ENCODE measurements at regions not wholly inside any gene's neighbourhood (a gene's known extent, or its start where the extent isn't known, plus 50 kb on each side); places are given as distances from the start of the nearest gene placed in this dataset.
"Not testable (repeated sequence)": the region's sequence is repeated elsewhere in the genome, so short reads cannot be mapped to it uniquely, and the experiment has no call there.

GRCh38 chr15:30828304-30828639 is 75.4 kb upstream of the FAN1 start:
- intact Hi-C loops (cut with DNase I); DNase-seq: not testable (repeated sequence)

GRCh38 chr15:30830961-30831360 is 72.8 kb upstream of the FAN1 start:
- no peak for DNase-seq
- intact Hi-C loops (cut with DNase I): no loop called here

- DNase-seq; intact Hi-C loops (cut with DNase I): not testable (repeated sequence)
Measured at GRCh38 chr15:30833379-30833778, 70.3 kb upstream of the FAN1 start.

DNA sequence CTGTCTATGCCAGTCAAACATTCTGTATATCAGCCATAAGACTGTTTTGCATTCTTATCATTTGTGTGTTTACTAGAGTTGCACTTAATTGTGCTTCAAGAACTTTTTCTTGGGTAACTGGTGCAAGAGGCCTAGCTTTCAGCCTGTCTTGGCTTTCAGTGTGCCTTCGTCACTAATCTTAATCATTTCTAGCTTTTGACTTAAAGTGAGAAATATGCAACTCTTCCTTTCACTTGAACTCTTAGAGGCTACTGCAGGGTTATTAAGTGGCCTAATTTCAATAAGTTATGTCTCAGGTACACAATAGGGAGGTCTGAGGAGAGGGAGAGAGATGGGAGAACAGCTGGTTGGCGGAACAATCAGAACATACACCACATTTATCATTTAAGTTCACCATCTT is 62.1 kb upstream of the FAN1 start:
- DNase-seq; intact Hi-C loops (cut with DNase I): not testable (repeated sequence)

GRCh38 chr15:30842798-30843472 is 60.8 kb upstream of the FAN1 start:
- DNase-seq; intact Hi-C loops (cut with DNase I): not testable (repeated sequence)

DNA sequence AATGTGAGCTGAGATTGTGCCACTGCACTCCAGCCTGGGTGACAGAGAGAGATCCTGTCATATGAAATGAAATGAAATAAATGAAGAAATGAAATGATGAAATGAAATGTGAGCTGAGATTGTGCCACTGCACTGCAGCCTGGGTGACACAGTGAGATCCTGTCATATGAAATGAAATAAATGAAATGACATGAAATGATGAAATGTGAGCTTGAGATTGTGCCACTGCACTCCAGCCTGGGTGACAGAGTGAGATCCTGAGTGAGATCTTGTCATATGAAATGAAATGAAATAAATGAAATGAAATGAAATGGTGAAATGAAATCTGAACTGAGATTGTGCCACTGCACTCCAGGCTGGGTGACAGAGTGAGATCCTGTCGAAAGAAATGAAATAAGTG is 58.2 kb upstream of the FAN1 start:
- intact Hi-C loops (cut with DNase I): not testable (repeated sequence)

More for the DNA sequence above, 58.2 kb upstream of the FAN1 start:
- not testable (repeated sequence) for DNase-seq
